ENCODE measurements at regions not wholly inside any gene's neighbourhood (a gene's known extent, or its start where the extent isn't known, plus 50 kb on each side); places are given as distances from the start of the nearest gene placed in this dataset.

GRCh38 chr3:3308809-3309208 lies 129.3 kb upstream of the CRBN start:
- no peaks in the 10 kb centered on the region for H3K9me3 ChIP-seq (ENCODE audit: insufficient read depth, low read depth)
- BruUV-seq (replicated peaks) = no TSS peak
- intact Hi-C loops (cut with micrococcal nuclease; ENCODE audit: unreplicated experiment) = no loop called here
- H3K9me2 ChIP-seq (ENCODE audit: insufficient read depth) = no peaks in the 10 kb centered on the region
- no peak overlapping the region for H3K4me3 ChIP-seq
- no peak overlapping the region for H3K27ac ChIP-seq
- DNase-seq = no peak
- no peaks in the 10 kb centered on the region for H3K79me2 ChIP-seq (ENCODE audit: low read depth)
- H3K4me2 ChIP-seq = no peak overlapping the region
- CTCF ChIA-PET = no interaction called here
- H3K36me3 ChIP-seq (ENCODE audit: low read depth) = no peaks in the 10 kb centered on the region
- H2AFZ ChIP-seq = no peak overlapping the region
- POLR2A ChIA-PET (ENCODE audit: unreplicated experiment) = no interaction called here
- no peaks in the 10 kb centered on the region for H3F3A ChIP-seq (ENCODE audit: insufficient read depth, low read depth)
- no peaks in the 10 kb centered on the region for H3K4me1 ChIP-seq (replicated peaks; ENCODE audit: insufficient read depth)
- TF ChIP-seq, protein P1, sequence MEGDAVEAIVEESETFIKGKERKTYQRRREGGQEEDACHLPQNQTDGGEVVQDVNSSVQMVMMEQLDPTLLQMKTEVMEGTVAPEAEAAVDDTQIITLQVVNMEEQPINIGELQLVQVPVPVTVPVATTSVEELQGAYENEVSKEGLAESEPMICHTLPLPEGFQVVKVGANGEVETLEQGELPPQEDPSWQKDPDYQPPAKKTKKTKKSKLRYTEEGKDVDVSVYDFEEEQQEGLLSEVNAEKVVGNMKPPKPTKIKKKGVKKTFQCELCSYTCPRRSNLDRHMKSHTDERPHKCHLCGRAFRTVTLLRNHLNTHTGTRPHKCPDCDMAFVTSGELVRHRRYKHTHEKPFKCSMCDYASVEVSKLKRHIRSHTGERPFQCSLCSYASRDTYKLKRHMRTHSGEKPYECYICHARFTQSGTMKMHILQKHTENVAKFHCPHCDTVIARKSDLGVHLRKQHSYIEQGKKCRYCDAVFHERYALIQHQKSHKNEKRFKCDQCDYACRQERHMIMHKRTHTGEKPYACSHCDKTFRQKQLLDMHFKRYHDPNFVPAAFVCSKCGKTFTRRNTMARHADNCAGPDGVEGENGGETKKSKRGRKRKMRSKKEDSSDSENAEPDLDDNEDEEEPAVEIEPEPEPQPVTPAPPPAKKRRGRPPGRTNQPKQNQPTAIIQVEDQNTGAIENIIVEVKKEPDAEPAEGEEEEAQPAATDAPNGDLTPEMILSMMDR (conservative IDR thresholded peaks at IDR 0.05) = no peak
- no peak for TF ChIP-seq EZH2 (IDR thresholded peaks at IDR 0.05; ENCODE audit: low read depth)
- H3K27me3 ChIP-seq (ENCODE audit: insufficient read depth, low read depth) = no peaks in the 10 kb centered on the region
- H4K20me1 ChIP-seq (ENCODE audit: insufficient read depth) = no peaks in the 10 kb centered on the region

- no peak for TF ChIP-seq EZH2 (IDR thresholded peaks at IDR 0.05; ENCODE audit: low read depth)
- TF ChIP-seq, protein P1 (conservative IDR thresholded peaks at IDR 0.05) = no peak
- BruUV-seq (replicated peaks) = no TSS peak
- H3K9me2 ChIP-seq (ENCODE audit: insufficient read depth) = no peaks in the 10 kb centered on the region
- H3K4me3 ChIP-seq = no peak overlapping the region
- H4K20me1 ChIP-seq (ENCODE audit: insufficient read depth) = no peaks in the 10 kb centered on the region
- H3F3A ChIP-seq (ENCODE audit: insufficient read depth, low read depth) = no peaks in the 10 kb centered on the region
- no peak for DNase-seq
- no peaks in the 10 kb centered on the region for H3K36me3 ChIP-seq (ENCODE audit: low read depth)
- CTCF ChIA-PET = no interaction called here
- POLR2A ChIA-PET (ENCODE audit: unreplicated experiment) = no interaction called here
- no peak overlapping the region for H3K4me2 ChIP-seq
- no peaks in the 10 kb centered on the region for H3K27me3 ChIP-seq (ENCODE audit: insufficient read depth, low read depth)
- H3K27ac ChIP-seq = no peak overlapping the region
- intact Hi-C loops (cut with micrococcal nuclease; ENCODE audit: unreplicated experiment) = no loop called here
- H3K9me3 ChIP-seq (ENCODE audit: insufficient read depth, low read depth) = no peaks in the 10 kb centered on the region
- H3K79me2 ChIP-seq (ENCODE audit: low read depth) = no peaks in the 10 kb centered on the region
- no peak overlapping the region for H2AFZ ChIP-seq
- H3K4me1 ChIP-seq (replicated peaks; ENCODE audit: insufficient read depth) = no peaks in the 10 kb centered on the region
Measured at GRCh38 chr3:3307491-3307890, 128.0 kb upstream of the CRBN start.

DNA sequence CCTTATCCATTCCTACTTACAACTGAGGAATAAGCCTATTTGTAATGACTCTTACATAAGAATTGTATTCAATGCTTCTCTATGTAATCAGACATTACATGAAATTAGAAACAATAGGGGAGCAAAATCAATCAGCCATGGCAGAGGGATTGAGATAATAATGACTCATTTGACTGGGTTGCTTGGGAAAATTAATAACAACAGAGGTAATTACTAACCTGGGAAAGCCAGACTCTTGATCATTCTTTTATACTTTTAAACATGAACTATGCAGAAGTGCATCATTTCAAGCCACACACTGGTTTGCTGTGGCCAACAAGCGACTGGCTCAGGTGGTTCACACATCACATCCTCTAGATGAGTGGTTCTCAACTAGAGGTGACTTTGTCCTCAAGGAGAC lies 126.3 kb upstream of the CRBN start:
- ChIA-PET POLR2A (ENCODE audit: unreplicated experiment) (no interaction called here), CTCF (interaction anchor here (0.6 kb wide), 1 partner anchor 1031 kb away, joined by 5 read pairs; no protein-coding TSS in a partner anchor)
- no peaks in the 10 kb centered on the region for H3K79me2 ChIP-seq (ENCODE audit: low read depth)
- no peaks in the 10 kb centered on the region for H3K36me3 ChIP-seq (ENCODE audit: low read depth)
- no peaks in the 10 kb centered on the region for H3K9me3 ChIP-seq (ENCODE audit: insufficient read depth, low read depth)
- no peak for DNase-seq
- H3F3A ChIP-seq (ENCODE audit: insufficient read depth, low read depth) = no peaks in the 10 kb centered on the region
- no TSS peak for BruUV-seq (replicated peaks)
- no peak overlapping the region for H3K4me3 ChIP-seq
- no peaks in the 10 kb centered on the region for H4K20me1 ChIP-seq (ENCODE audit: insufficient read depth)
- TF ChIP-seq EZH2 (IDR thresholded peaks at IDR 0.05; ENCODE audit: low read depth) = no peak
- TF ChIP-seq, protein P1 (conservative IDR thresholded peaks at IDR 0.05) = no peak
- H3K4me1 ChIP-seq (replicated peaks; ENCODE audit: insufficient read depth) = no peaks in the 10 kb centered on the region
- no peaks in the 10 kb centered on the region for H3K27me3 ChIP-seq (ENCODE audit: insufficient read depth, low read depth)
- no peaks in the 10 kb centered on the region for H3K9me2 ChIP-seq (ENCODE audit: insufficient read depth)
- H3K27ac ChIP-seq = no peak overlapping the region
- H3K4me2 ChIP-seq = no peak overlapping the region
- no peak overlapping the region for H2AFZ ChIP-seq
- intact Hi-C loops (cut with micrococcal nuclease; ENCODE audit: unreplicated experiment) = no loop called here

Measured in PC-9 (cell line).